ENCODE measurements at regions not wholly inside any gene's neighbourhood (a gene's known extent, or its start where the extent isn't known, plus 50 kb on each side); places are given as distances from the start of the nearest gene placed in this dataset.
"Not testable (repeated sequence)": the region's sequence is repeated elsewhere in the genome, so short reads cannot be mapped to it uniquely, and the experiment has no call there.

GRCh38 chr13:74272826-74273225 is 138.6 kb upstream of the KLF12 start:
- intact Hi-C loops (cut with DNase I), result no loop called here
- DNase-seq, result no peak

DNA sequence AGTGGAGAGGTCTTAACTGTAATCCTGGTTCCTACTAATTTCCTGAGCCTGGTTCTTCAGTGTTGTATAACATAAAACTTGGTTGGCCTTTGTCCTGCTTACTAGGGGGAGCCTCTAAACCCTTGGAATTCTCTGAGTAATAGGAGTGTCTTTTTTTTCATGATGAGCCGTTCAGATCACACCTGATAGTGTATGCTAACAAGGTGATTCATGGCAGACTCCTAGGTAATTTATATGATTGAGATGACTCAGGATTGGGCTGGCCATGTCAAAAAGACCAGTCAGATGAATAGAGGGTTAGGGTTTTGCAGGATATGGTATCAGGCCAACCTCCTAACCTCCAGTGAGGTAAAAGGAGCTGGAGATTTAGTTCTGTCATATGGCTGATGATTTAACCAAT is 135.8 kb upstream of the KLF12 start:
- no peak for DNase-seq
- intact Hi-C loops (cut with DNase I), result no loop called here

GRCh38 chr13:74266861-74267260 is 132.7 kb upstream of the KLF12 start:
- intact Hi-C loops (cut with DNase I), result no loop called here
- DNase-seq, result no peak

GRCh38 chr13:74266309-74266708 is 132.1 kb upstream of the KLF12 start:
- DNase-seq, result no peak
- intact Hi-C loops (cut with DNase I), result no loop called here

DNA sequence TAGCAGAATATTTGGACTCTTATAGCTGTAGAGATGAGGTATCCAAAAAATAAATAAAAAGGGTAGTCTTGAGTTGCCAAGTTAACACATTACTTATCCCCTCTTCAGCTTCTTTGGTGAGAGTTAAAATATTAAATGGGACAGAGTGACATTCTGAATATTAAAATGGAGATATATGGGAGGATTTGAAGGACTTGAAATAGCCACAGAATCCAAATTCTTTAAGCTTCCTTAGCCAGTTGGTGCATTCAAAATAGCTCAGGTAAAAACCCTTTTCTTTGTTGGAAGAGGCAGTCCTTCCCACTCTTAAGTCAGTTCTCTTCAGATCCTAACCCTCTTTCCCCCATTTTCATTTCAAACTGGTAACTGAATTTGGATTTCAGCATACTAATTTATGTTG is 130.1 kb upstream of the KLF12 start:
- intact Hi-C loops (cut with DNase I), result no loop called here
- no peak for DNase-seq

DNA sequence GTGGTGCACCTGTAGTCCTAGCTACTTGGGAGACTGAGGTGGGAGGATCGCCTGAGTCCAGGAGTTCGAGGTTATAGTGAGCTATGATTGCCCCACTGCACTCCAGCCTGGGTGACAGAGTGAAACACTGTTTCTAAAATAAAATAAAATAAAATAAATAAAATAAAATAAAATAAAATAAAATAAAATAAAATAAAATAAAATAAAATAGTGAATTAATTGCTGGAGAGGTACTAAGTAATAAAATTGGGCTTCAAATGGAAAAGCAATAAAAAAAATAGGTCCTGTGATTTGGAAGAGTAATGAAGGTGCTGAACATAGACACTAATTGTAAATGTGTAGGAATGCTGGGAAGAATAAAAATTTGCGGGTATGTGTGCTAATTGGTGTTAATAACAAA is 126.2 kb upstream of the KLF12 start:
- DNase-seq; intact Hi-C loops (cut with DNase I): not testable (repeated sequence)

- no peak for DNase-seq
- intact Hi-C loops (cut with DNase I), result no loop called here
Observed at GRCh38 chr13:74259641-74260040, 125.4 kb upstream of the KLF12 start.

DNA sequence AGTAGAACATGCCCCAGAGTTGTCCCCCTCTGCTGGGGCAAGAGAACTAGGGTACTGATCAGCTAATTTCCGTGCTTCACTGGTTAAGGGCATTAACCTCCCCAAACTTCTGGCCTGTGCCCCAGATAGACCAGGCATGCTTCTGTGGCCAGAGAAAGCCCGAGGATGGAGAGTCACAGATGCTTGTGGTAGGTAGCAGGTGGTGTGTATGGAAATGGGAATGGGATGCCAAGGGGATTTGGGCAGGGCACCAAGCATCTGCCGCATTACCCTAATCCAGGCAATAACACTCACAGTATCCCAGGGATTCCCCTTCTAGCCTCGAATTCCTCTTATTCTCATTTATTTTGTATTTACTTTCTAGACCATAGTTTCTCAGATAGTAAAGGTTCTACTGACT is 124.8 kb upstream of the KLF12 start:
- no peak for DNase-seq
- intact Hi-C loops (cut with DNase I), result no loop called here

- DNase-seq, result no peak
- intact Hi-C loops (cut with DNase I), result no loop called here
Observed at GRCh38 chr13:74256969-74257368, 122.8 kb upstream of the KLF12 start.

DNA sequence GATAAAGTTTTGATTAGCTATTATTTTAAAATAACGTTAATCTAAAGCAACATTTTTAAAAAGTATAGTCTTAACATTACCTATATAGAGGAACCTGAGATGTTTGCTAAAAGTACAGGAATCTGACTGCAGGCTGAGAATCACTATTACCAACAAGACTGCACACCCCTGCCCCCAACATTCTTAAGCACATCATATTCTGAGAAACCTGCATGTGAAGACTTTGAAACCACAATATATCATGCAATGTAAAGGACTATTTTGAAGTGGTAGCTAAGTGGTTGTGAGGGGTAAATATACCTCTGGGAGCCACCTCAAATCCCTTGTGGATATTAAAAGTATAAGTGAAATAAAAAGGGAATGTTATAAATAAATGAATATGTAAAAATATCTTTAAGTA is 119.0 kb upstream of the KLF12 start:
- DNase-seq, result no peak
- intact Hi-C loops (cut with DNase I), result no loop called here

DNA sequence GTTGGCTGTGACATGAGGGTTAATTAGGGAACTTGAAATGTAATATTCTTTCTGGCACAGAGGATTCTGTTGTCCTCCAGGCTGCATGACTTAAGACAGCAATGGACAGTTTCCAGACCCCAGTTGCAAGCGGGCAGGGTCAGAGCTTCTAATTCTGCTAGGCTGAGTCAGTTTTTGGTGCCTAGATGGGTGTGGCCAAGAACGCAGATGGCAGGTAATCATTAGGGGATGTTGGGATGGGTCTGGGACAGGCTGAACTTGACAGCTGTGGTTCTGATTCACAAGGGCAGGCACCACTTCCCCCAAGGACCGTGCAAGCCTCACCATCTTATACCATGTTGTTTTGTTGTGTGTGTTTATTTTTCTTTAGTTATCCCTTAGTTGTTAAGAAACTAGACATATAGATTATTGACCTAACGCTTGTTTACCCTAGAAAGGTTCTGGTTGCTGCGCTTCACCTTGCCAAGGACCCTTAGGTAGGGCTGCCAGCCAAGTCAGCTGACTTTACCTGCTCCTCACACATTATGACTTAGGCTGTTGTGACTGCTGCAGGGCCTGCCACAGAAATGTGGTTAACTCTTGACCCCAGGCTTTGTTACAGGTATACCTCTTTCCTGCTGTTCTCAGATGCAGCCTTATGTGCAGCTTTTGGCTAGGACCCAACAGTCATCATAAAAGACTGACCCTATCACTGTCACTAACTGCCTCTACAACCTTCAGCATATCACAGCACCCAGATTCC is 117.7 kb upstream of the KLF12 start:
- DNase-seq, result no peak

DNA sequence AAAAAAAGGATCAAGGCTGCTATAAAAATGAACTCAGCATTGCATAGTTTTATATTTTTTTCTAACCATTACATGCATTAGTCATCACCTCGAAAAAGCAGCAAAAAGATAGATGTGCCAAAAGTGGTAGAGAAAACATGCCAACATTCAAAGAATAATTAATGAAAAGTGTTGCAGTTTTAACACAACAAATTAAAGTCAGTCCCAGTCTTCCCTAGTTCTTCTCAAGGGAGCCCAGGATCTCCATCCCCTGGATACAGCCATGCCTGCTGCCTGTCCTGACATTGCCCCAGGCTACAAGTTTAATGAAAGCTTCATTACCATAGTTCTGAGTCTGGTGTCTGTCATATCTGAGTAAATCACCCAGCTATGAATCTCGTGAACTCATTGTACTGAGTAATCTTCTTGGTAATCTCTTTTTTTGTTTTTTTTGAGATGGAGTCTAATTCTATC is 116.6 kb upstream of the KLF12 start:
- DNase-seq, result no peak

More for the DNA sequence above, 117.7 kb upstream of the KLF12 start:
- intact Hi-C loops (cut with DNase I), result no loop called here

GRCh38 chr13:74248477-74248876 is 114.3 kb upstream of the KLF12 start:
- DNase-seq, result no peak
- intact Hi-C loops (cut with DNase I), result no loop called here

More for the DNA sequence above, 116.6 kb upstream of the KLF12 start:
- intact Hi-C loops (cut with DNase I), result no loop called here

- intact Hi-C loops (cut with DNase I), result no loop called here
- DNase-seq, result peak in 10 of 42 donors; percentile 4 to 43 (median 6)
Observed at GRCh38 chr13:74246487-74246886, 112.3 kb upstream of the KLF12 start.

DNA sequence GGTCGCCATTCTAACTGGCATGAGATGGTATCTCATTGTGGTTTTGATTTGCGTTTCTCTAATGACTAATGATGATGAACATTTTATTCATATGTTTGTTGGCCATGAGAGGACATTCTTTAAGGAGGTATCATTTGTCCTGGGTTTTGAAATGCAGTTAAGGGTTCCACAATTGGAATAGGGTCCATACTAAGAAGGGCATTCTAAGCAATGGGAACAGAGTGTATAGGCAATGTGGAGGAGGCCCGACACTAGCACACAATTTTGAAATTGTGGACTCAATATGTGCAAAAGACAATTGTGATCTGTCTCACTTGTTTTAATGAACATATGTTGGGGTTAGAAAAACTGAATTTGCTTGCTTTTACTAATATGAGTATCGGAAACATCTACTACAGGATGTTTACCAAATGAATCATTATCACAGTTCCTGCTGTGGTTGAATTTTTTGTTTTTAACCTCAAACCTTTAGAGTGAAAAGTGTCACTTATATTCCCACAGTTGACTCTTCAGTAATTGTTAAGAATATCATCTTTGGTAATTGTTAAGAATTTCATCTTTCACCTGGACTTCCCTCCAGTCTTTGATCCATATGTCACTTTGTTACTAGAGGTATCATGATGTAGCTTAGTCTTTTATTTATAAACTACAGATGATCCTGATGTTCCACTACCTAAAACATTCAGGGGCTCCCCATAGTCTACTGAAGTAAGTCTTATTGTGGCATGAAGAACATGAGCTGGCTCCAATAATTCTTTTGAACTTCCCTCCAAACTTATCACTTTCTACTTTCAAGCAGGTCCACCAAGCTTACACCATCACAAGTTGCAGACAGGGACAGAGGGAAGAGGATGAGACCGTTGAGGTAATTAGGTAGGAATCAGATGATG is 109.7 kb upstream of the KLF12 start:
- DNase-seq, result no peak
- intact Hi-C loops (cut with DNase I), result no loop called here

DNA sequence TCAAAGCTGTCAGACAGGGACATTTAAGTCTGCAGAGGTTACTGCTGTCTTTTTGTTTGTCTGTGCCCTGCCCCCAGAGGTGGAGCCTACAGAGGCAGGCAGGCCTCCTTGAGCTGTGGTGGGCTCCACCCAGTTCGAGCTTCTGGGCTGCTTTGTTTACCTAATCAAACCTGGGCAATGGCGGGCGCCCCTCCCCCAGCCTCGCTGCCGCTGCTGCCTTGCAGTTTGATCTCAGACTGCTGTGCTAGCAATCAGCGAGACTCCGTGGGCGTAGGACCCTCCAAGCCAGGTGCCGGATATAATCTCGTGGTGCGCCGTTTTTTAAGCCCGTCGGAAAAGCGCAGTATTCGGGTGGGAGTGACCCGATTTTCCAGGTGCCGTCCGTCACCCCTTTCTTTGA is 107.1 kb upstream of the KLF12 start:
- intact Hi-C loops (cut with DNase I); DNase-seq: not testable (repeated sequence)

- intact Hi-C loops (cut with DNase I), result no loop called here
- no peak for DNase-seq
Observed at GRCh38 chr13:74230984-74231501, 96.8 kb upstream of the KLF12 start.

- no peak for DNase-seq
- intact Hi-C loops (cut with DNase I), result no loop called here
Observed at GRCh38 chr13:74229242-74229641, 95.0 kb upstream of the KLF12 start.

DNA sequence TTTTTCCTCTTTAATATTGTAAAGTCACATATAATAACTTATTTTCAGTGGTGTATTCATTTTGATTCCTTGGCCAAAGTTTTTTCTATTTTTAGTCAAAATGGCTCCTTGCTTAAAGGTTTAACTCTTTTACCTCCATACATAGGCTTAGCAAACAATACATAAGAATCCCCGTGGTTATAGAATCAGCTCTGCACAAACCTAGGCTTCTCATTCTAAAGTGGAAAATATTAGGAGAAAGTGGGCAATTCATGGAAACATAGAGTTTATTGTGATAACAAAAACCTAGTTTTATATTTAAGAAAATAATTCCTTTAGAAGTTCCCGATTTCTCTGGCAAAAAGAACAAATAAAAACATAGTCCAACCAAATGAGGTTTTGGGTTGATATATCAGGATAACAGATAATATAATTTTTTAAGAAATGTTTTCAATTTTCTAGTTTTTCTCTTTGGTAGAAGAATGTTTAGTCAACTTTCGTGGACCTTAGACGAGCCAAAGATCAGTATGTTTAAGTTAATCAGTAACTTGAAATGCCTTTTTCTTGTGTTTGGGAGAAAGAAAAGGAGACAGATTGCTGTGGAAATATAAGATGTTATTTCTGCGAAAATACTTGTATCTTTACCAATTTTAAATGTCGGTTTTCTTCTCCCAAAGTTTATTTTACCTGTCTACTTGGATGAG is 93.4 kb upstream of the KLF12 start:
- DNase-seq, result no peak
- intact Hi-C loops (cut with DNase I), result no loop called here
